ENCODE measurements at regions not wholly inside any gene's neighbourhood (a gene's known extent, or its start where the extent isn't known, plus 50 kb on each side); places are given as distances from the start of the nearest gene placed in this dataset.

- TF ChIP-seq, protein P1, sequence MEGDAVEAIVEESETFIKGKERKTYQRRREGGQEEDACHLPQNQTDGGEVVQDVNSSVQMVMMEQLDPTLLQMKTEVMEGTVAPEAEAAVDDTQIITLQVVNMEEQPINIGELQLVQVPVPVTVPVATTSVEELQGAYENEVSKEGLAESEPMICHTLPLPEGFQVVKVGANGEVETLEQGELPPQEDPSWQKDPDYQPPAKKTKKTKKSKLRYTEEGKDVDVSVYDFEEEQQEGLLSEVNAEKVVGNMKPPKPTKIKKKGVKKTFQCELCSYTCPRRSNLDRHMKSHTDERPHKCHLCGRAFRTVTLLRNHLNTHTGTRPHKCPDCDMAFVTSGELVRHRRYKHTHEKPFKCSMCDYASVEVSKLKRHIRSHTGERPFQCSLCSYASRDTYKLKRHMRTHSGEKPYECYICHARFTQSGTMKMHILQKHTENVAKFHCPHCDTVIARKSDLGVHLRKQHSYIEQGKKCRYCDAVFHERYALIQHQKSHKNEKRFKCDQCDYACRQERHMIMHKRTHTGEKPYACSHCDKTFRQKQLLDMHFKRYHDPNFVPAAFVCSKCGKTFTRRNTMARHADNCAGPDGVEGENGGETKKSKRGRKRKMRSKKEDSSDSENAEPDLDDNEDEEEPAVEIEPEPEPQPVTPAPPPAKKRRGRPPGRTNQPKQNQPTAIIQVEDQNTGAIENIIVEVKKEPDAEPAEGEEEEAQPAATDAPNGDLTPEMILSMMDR (IDR thresholded peaks at IDR 0.05), result no peak
- Mint-ChIP-seq H3K27ac (no peak overlapping the region), H3K36me3 (ENCODE audit: low read depth) (no peaks in the 10 kb centered on the region), H3K4me1 (ENCODE audit: low read depth) (no peaks in the 10 kb centered on the region), H3K9me3 (peaks cover 2% of the 10 kb centered on the region), H3K4me3 (no peak overlapping the region), H3K27me3 (peaks cover 16% of the 10 kb centered on the region)
- Histone ChIP-seq H3K27ac (ENCODE audit: low read depth in 1 of 2, low read length in 2 of 2) (no peak overlapping the region), H3K36me3 (ENCODE audit: insufficient read depth, low read length) (no peaks in the 10 kb centered on the region), H3K4me3 (ENCODE audit: low read length) (no peak overlapping the region), H3K9me3 (ENCODE audit: control insufficient read depth in 1 of 2, insufficient read depth in 1 of 2, low read length in 2 of 2) (peaks cover 0 to 4% of the 10 kb centered on the region in 2 experiments), H3K4me1 (ENCODE audit: insufficient read depth, low read length) (no peaks in the 10 kb centered on the region), H3K27me3 (ENCODE audit: control insufficient read depth in 1 of 2, insufficient read depth in 2 of 2, low read length in 2 of 2) (peaks cover 0 to 4% of the 10 kb centered on the region in 2 experiments)
- ChIA-PET CTCF (no interaction called here), POLR2A (no interaction called here)
- DNase-seq (no peak), ATAC-seq (ENCODE audit: poor library complexity) (no peak)
- intact Hi-C loops (cut with DNase I, micrococcal nuclease), result no loop called here
These were observed 463.9 kb upstream of the PROX1 start for GRCh38 chr1:213523781-213524398.

GRCh38 chr1:213526306-213526705 lies 461.5 kb upstream of the PROX1 start:
- Histone ChIP-seq H3K4me3 (ENCODE audit: low read length) (no peak overlapping the region), H3K4me1 (ENCODE audit: insufficient read depth, low read length) (no peaks in the 10 kb centered on the region), H3K27me3 (ENCODE audit: control insufficient read depth in 1 of 2, insufficient read depth in 2 of 2, low read length in 2 of 2) (peaks cover 0 to 4% of the 10 kb centered on the region in 2 experiments), H3K9me3 (ENCODE audit: control insufficient read depth in 1 of 2, insufficient read depth in 1 of 2, low read length in 2 of 2) (peaks cover 0 to 4% of the 10 kb centered on the region in 2 experiments), H3K27ac (ENCODE audit: low read depth in 1 of 2, low read length in 2 of 2) (no peak overlapping the region), H3K36me3 (ENCODE audit: insufficient read depth, low read length) (no peaks in the 10 kb centered on the region)
- Mint-ChIP-seq H3K4me1 (ENCODE audit: low read depth) (no peaks in the 10 kb centered on the region), H3K27me3 (no peaks in the 10 kb centered on the region), H3K27ac (no peak overlapping the region), H3K4me3 (no peak overlapping the region), H3K36me3 (ENCODE audit: low read depth) (no peaks in the 10 kb centered on the region), H3K9me3 (no peaks in the 10 kb centered on the region)
- TF ChIP-seq, protein P1 (IDR thresholded peaks at IDR 0.05), result no peak
- POLR2A ChIA-PET, result no interaction called here
- DNase-seq (no peak), ATAC-seq (ENCODE audit: poor library complexity) (no peak)
- intact Hi-C loops (cut with DNase I, micrococcal nuclease), result no loop called here
- CTCF ChIA-PET, result no interaction called here

DNA sequence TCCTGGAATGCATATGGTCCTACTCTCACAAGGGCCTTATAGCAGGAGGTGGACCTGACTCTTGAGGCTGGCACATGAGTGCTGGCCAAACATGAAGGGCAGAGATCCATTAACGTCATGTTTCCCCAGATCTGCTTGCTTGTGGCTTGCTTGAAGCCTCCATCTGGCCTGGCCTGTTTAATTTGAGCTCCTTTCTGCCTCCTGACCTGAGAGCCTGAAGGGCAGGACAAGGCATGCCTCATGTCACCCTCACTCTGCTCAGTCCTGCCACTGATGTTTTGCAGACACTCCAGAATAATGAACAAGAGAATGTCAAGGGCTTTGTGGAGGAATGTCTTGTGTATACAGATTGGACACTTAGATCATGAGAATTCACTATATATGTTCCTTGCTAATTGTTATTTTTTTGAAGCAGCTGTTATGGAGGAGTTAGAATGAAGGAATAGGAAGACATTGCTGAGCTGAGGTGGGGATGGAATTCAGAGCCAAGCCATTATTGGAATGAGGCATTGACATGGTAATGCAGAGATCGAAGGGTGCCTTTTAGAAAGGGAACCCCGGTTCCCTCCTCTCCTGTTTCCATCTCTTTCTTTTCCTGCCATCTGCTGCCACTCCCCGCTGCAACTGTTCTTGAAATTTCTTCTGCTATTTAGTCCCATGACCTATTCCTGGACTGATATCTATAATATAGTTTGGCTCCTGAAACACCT lies 457.0 kb upstream of the PROX1 start:
- H3K4me3 Mint-ChIP-seq, result no peak overlapping the region
- TF ChIP-seq, protein P1 (IDR thresholded peaks at IDR 0.05), result no peak
- POLR2A ChIA-PET, result no interaction called here
- CTCF ChIA-PET, result no interaction called here
- no peak overlapping the region for H3K27ac Mint-ChIP-seq
- H3K27me3 Mint-ChIP-seq, result no peaks in the 10 kb centered on the region
- Histone ChIP-seq H3K27me3 (ENCODE audit: control insufficient read depth in 1 of 2, insufficient read depth in 2 of 2, low read length in 2 of 2) (no peaks in the 10 kb centered on the region), H3K4me1 (ENCODE audit: insufficient read depth, low read length) (no peaks in the 10 kb centered on the region), H3K9me3 (ENCODE audit: control insufficient read depth in 1 of 2, insufficient read depth in 1 of 2, low read length in 2 of 2) (peaks cover 0 to 8% of the 10 kb centered on the region in 2 experiments), H3K27ac (ENCODE audit: low read depth in 1 of 2, low read length in 2 of 2) (no peak overlapping the region), H3K36me3 (ENCODE audit: insufficient read depth, low read length) (no peaks in the 10 kb centered on the region), H3K4me3 (ENCODE audit: low read length) (no peak overlapping the region)
- H3K4me1 Mint-ChIP-seq (ENCODE audit: low read depth), result no peaks in the 10 kb centered on the region
- H3K9me3 Mint-ChIP-seq, result no peaks in the 10 kb centered on the region
- no peak for DNase-seq
- no peaks in the 10 kb centered on the region for H3K36me3 Mint-ChIP-seq (ENCODE audit: low read depth)
- intact Hi-C loops (cut with DNase I, micrococcal nuclease), result no loop called here
- no peak for ATAC-seq (ENCODE audit: poor library complexity)

Data from CD4-positive, alpha-beta T cell (primary cell).